ENCODE measurements at regions not wholly inside any gene's neighbourhood (a gene's known extent, or its start where the extent isn't known, plus 50 kb on each side); places are given as distances from the start of the nearest gene placed in this dataset.
"Not testable (repeated sequence)": the region's sequence is repeated elsewhere in the genome, so short reads cannot be mapped to it uniquely, and the experiment has no call there.

GRCh38 chr18:43797347-43797746, 520.1 kb upstream of the SYT4 start:
- no peak for DNase-seq (ENCODE audit: low read depth, low spot score)
- in situ Hi-C loops (cut with HindIII; ENCODE audit: low pct_unique_long_range_greater_than_20kb, low sequenced_read_pairs), result no loop called here

GRCh38 chr18:43800584-43800983, 523.3 kb upstream of the SYT4 start:
- DNase-seq (ENCODE audit: low read depth, low spot score), result no peak
- in situ Hi-C loops (cut with HindIII; ENCODE audit: low pct_unique_long_range_greater_than_20kb, low sequenced_read_pairs), result no loop called here

GRCh38 chr18:43805646-43806194, 528.4 kb upstream of the SYT4 start:
- no peak for DNase-seq (ENCODE audit: low read depth, low spot score)
- in situ Hi-C loops (cut with HindIII; ENCODE audit: low pct_unique_long_range_greater_than_20kb, low sequenced_read_pairs), result no loop called here

GRCh38 chr18:43812627-43813026, 535.3 kb upstream of the SYT4 start:
- in situ Hi-C loops (cut with HindIII; ENCODE audit: low pct_unique_long_range_greater_than_20kb, low sequenced_read_pairs), result no loop called here
- no peak for DNase-seq (ENCODE audit: low read depth, low spot score)

- no peak for DNase-seq (ENCODE audit: low read depth, low spot score)
- in situ Hi-C loops (cut with HindIII; ENCODE audit: low pct_unique_long_range_greater_than_20kb, low sequenced_read_pairs), result no loop called here
Observed at GRCh38 chr18:43819397-43819796, 542.1 kb upstream of the SYT4 start.

- no peak for DNase-seq (ENCODE audit: low read depth, low spot score)
Observed at GRCh38 chr18:43819873-43820272, 542.6 kb upstream of the SYT4 start.

GRCh38 chr18:43825768-43826167, 548.5 kb upstream of the SYT4 start:
- in situ Hi-C loops (cut with HindIII; ENCODE audit: low pct_unique_long_range_greater_than_20kb, low sequenced_read_pairs), result no loop called here
- no peak for DNase-seq (ENCODE audit: low read depth, low spot score)

More at GRCh38 chr18:43819873-43820272, 542.6 kb upstream of the SYT4 start:
- in situ Hi-C loops (cut with HindIII; ENCODE audit: low pct_unique_long_range_greater_than_20kb, low sequenced_read_pairs), result no loop called here

GRCh38 chr18:43826215-43826614, 548.9 kb upstream of the SYT4 start:
- no peak for DNase-seq (ENCODE audit: low read depth, low spot score)
- in situ Hi-C loops (cut with HindIII; ENCODE audit: low pct_unique_long_range_greater_than_20kb, low sequenced_read_pairs), result no loop called here

GRCh38 chr18:43827311-43827710, 550.0 kb upstream of the SYT4 start:
- in situ Hi-C loops (cut with HindIII; ENCODE audit: low pct_unique_long_range_greater_than_20kb, low sequenced_read_pairs), result no loop called here
- no peak for DNase-seq (ENCODE audit: low read depth, low spot score)

GRCh38 chr18:43830303-43830702, 553.0 kb upstream of the SYT4 start:
- in situ Hi-C loops (cut with HindIII; ENCODE audit: low pct_unique_long_range_greater_than_20kb, low sequenced_read_pairs), result no loop called here

GRCh38 chr18:43830947-43831346, 553.7 kb upstream of the SYT4 start:
- no peak for DNase-seq (ENCODE audit: low read depth, low spot score)
- in situ Hi-C loops (cut with HindIII; ENCODE audit: low pct_unique_long_range_greater_than_20kb, low sequenced_read_pairs), result no loop called here

More at GRCh38 chr18:43830303-43830702, 553.0 kb upstream of the SYT4 start:
- no peak for DNase-seq (ENCODE audit: low read depth, low spot score)

- in situ Hi-C loops (cut with HindIII; ENCODE audit: low pct_unique_long_range_greater_than_20kb, low sequenced_read_pairs), result no loop called here
- DNase-seq (ENCODE audit: low read depth, low spot score), result no peak
Observed at GRCh38 chr18:43846299-43846698, 569.0 kb upstream of the SYT4 start.

- DNase-seq (ENCODE audit: low read depth, low spot score), result no peak
Observed at GRCh38 chr18:43847164-43848091, 570.1 kb upstream of the SYT4 start.

GRCh38 chr18:43849831-43850230, 572.5 kb upstream of the SYT4 start:
- DNase-seq (ENCODE audit: low read depth, low spot score); in situ Hi-C loops (cut with HindIII; ENCODE audit: low pct_unique_long_range_greater_than_20kb, low sequenced_read_pairs): not testable (repeated sequence)

More at GRCh38 chr18:43847164-43848091, 570.1 kb upstream of the SYT4 start:
- in situ Hi-C loops (cut with HindIII; ENCODE audit: low pct_unique_long_range_greater_than_20kb, low sequenced_read_pairs), result no loop called here

GRCh38 chr18:43855376-43855775, 578.1 kb upstream of the SYT4 start:
- DNase-seq (ENCODE audit: low read depth, low spot score), result no peak
- in situ Hi-C loops (cut with HindIII; ENCODE audit: low pct_unique_long_range_greater_than_20kb, low sequenced_read_pairs), result no loop called here

GRCh38 chr18:43863180-43863579, 585.9 kb upstream of the SYT4 start:
- in situ Hi-C loops (cut with HindIII; ENCODE audit: low pct_unique_long_range_greater_than_20kb, low sequenced_read_pairs), result no loop called here
- no peak for DNase-seq (ENCODE audit: low read depth, low spot score)

GRCh38 chr18:43866696-43867095, 589.4 kb upstream of the SYT4 start:
- in situ Hi-C loops (cut with HindIII; ENCODE audit: low pct_unique_long_range_greater_than_20kb, low sequenced_read_pairs), result no loop called here
- DNase-seq (ENCODE audit: low read depth, low spot score), result no peak

- DNase-seq (ENCODE audit: low read depth, low spot score), result no peak
- in situ Hi-C loops (cut with HindIII; ENCODE audit: low pct_unique_long_range_greater_than_20kb, low sequenced_read_pairs), result no loop called here
Observed at GRCh38 chr18:43868497-43868995, 591.3 kb upstream of the SYT4 start.
